DLD1 (cell line): ENCODE measurements at regions not wholly inside any gene's neighbourhood (a gene's known extent, or its start where the extent isn't known, plus 50 kb on each side); places are given as distances from the start of the nearest gene placed in this dataset.

Experiments
- in situ Hi-C: cut with HindIII; loops from 2 replicates; pipeline ENCODE4 v1.10.0; 2017; ENCODE audit warnings: low sequenced_read_pairs

DNA sequence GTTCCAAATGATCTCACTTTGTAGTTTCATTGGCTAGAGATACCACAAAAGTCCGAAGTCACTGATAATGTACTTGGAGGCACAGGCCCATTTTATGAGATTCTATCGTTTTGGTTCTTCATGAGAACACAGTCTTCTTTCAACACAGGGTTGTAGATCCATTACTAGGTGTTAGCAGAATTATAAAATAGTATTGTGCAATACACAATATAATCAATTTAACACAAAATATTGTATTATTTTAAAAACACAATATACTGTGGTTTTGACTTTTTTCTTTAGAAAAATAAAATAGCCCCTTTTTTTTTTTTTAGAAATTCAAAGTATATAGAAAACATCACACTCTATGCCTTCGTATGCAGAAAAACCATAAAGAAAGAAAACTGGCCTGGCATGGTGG is 138.6 kb upstream of the TSC22D2 start:
- in situ Hi-C loops, result no loop called here

DNA sequence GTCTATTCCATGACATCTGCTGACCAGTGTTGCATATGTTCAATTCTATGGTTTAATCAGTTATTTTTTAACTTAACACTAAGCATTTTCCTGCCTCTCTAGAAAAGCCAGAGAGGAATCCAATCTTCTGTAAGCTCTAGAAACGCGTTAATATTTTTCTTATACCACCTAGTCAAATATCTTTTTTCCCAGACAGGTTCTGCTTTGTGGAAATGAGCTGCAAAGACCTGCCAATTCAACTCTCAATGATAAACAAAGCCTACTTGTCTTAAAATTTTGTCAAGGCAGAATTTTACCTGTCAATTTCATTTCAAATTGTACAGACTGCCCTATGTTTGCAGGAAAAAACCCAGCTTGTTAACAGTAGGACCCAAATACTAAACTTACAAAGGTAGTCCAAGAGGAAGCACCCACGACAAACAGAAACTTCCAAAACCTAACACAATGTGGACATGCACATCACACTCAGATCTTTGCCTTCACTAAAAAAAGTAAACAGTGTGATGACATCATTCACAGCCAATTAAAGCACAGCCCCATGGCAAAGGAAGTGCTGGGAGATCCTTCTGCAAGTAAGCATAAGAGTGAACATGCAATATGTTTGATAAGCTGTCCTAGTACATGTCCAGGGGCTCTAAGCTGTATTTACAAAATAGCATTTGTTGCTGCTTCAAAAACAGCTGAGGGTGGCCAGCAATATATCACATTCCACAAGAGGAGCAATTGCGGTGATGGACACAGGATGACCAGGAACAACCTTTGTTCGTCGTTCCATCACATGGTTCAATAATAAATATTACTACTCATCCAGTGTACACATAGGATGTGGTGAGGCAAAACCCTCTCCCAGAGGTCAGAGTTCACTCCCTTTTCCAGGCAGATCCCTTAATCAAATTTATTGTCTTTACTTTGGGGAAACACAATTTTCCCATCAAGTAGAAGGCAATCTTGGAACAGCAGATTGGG is 139.4 kb upstream of the TSC22D2 start:
- in situ Hi-C loops, result no loop called here

DNA sequence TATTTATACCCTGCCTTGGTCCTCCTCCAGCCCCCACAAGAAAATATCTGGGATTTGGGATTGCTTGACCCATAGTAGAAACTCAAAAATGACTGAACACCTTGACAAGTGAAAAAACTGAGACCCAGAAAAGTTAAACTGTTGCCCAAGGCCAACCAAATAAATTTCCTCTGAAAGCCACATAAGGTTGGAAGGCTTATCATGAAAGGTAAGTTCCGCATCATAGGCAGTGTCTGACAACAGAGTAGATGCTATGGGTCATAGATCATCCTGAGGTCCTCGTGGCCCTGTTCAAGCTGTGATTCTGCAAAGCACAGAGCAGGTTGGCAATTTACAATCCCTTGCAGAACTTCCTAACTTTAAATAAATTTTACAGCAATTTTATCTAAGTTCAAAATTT is 140.8 kb upstream of the TSC22D2 start:
- in situ Hi-C loops, result no loop called here

DNA sequence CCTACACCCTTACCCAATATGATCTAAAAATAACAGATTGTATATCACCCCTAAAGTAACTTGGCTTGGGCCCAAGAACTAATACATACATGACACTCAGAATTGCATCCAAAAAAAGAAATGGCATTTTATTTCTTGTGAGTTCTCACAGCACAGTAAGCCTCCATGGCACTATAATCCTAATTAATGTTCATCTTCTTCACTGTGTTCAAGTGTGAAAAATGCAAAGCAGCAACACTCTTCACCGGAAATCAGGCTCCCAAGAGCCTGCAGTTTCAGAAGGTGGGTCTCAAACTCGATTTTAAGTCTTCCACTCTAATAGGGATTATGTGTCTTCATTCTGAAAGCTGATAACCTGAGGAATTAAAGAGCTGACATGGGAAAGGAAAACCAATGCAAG is 142.8 kb upstream of the TSC22D2 start:
- in situ Hi-C loops, result no loop called here

DNA sequence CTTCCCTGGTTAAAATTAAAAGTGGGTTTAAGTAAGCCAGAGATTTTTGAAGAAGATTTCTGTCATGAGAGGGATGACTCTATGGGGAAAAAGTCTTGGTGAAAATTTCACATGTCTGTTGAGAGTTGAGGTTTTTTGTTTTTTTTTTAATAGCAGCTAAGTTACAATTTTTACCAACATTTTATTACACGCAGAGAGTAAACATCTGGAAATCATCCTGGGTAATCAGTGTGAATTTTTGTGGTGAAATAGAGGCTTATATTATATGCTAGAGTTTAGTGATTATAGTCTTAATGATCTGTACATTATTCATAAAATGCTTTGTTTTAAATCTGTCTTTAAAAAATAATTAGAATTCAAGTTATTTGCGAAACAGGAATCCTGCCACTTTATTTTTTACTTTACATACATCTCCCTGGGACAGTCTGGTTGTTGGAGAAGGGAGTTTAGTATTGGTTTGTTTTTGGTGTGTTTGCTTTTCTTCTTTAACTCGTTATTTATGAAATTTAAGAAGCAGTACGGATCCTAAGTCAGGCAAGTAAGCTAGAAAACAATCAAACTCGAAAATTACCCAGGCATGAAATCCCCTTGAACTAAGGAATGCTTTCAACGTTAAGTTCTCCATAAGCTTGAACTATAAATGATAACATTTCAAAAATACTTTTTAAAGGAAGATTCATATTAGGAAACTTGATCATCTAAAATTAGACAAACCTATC is 143.4 kb upstream of the TSC22D2 start:
- in situ Hi-C loops, result no loop called here

DNA sequence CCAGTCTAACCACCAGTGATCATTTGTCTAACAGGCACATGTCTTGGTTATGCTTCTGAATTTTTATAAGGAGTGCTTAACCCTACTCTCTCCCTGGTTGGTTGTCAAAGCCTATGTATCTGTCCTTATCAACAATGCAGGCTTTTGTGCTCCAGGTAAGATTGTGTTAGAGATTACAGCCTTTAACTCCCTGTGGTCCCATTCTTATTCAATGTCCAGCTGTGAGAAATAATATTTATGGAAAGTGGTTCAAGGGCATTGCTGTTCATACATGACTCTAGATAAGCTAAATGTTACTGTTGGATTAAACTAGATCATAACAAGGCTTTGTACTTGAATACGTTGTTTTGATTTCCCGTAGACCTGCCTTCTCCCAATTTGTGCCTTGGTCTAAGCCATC is 146.1 kb upstream of the TSC22D2 start:
- in situ Hi-C loops, result no loop called here

DNA sequence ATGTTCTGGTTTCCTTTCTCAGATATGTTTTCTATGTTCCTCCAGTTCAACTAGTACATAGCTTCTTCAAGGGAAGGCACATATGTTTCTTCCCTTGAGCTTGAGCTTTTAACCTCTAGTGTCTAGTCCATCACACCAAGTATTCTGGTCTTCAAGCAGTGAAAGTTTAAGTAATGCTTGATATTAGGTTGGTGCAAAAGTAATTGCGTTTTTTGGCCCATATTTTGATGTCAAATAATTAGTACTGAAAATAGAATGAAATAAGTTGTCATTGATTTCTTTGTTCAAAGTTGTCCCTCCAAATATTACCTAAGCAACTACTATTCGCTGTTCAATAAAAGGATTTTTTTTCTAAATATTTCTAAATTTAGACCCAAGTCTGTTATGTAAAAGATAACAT is 146.7 kb upstream of the TSC22D2 start:
- in situ Hi-C loops, result no loop called here

DNA sequence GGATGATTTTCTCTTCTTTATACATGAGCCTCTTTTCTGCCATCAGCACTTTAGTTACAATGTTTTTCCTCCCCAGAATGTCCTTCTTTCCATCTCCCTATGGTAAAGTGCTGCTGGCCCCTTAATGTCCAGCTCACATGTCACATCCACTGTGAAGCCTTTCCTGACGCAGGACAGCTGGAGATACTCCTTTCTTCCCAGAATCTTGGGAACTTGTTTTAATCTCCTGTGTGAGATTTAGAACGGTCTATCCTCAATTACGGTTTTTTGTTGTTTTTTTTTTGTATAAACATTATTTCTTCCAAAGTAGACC is 147.7 kb upstream of the TSC22D2 start:
- in situ Hi-C loops, result no loop called here

DNA sequence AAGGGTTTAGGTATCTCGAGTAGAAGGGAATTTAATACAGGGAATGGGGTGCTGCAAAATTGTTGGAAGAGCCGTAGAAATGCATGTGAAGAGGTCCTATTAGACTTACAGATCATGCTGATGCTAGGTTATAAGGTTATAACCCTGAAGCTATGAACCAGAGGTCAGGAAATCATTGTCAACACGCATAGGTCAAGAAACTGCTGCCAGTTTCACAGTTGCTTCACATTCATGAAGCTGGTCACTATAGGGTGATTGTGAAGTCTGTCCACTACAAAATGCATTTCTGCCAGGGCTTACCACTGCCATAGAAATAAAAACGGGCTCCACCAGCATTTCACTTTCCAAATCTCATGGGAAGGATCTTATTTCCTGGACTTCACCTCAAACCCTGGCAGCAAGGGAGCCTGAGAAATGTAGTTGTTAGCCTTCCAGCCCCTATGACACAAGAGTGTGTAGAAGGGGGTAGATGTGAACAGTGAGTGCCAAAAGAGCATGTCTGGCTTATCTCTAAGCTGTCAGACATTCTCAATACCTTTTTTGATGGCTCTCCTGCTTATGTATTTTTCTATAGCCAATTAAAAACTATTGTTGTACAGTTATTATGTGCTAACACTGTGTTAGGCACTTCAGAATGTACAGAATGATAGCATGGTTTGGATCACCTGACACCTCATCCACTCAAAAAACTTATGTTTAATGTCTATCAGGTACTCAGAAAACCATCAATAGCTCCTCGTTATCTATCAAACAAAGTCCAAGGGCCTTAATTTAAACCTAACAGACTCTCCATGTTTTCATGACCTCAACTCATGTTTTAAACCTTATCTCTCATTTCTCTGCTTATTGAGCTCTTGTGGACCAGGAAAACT is 148.3 kb upstream of the TSC22D2 start:
- in situ Hi-C loops, result no loop called here

DNA sequence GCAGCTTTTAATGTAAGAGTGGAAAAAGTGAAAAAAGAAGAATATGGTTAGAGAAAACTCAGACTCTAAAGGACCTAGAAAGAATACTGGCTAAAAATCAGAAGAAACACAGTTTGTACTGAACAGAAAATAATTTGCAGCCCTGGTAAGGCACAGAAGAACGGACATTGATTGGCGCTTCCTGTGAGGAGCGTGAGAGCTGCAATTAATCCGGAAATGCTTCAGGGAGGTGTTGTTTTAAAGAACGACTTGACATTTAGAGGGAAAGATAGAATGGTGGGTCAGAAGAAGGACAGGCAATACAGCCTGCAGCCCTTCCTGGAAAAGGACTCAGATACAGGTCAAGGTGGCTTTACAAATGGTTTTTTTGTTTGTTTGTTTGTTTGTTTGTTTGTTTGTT is 151.3 kb upstream of the TSC22D2 start:
- in situ Hi-C loops, result no loop called here

DNA sequence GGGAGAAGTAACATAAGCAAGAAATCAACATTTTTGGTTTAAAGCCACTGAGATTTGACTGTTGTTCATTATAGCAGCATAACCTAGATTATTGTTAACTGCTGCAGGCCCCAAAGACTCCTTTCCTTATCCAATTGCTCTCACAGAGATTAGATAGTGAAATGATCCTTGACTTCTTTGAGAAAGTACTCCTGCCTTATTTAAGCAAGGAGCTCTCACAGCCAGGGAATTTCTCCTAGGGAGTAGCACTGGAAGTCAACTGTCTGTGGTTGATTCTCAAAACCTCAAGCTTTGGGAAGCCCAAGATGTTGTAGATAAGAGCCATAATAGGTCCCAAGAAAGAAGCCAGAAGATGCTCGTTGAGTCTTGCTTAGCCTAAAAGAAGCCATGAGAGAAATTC is 151.8 kb upstream of the TSC22D2 start:
- in situ Hi-C loops, result no loop called here

DNA sequence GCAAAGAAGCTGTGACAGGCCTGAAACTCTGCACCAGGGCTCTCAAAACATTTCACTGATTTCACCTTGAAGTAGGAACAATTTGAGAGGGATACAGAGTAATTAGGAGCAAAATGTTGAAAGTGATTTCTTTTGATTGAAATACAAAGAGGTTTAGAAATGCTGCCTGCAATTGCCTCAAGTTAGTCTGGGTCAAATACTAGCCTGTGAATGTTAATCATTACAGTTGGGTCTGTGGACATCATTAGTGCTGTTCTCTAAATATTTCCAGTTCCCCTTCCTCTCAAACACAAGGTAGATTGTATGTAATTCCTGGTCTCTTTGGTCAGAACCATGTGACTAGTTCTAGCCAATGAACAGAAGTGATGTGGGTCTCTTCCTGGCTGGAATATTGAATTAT is 152.3 kb upstream of the TSC22D2 start:
- in situ Hi-C loops, result no loop called here

DNA sequence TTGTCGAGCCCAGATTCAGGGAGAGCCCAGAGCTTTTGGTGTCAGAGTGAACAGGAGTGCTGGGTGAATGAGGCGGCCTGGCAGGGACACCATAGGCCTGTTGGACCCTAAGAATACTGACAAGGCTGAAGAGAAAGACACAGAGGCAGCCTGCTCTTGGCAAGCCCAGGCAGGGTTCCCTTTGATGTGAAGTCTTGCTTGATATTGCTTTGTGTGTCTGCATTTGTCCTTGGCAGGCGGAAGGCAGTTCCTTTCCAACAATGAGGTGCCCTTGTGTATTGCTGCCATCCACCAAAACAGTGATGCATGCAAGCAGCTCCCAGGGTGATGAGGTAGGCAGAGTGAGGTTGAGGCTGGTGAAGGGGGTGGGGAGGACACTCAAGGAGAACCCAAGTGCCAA is 152.7 kb upstream of the TSC22D2 start:
- in situ Hi-C loops, result no loop called here

DNA sequence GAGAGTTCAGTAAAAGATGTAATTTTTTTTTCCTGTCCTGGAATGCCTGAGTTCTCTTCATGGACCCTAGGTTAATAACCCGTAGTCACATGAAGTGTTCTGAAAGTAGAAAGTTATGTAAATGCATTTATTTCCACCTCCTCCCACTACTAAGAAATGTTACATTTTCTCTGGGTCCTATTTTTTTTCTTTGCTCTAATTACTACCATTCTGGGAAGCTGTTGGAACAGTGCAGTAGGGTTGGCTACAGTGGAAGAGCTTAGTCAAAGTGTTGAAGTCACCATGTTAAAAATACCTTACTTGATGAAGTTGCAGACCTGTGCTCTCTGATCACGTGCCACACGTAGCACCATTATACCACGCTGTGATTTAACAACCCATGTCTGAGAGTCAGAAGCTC is 153.8 kb upstream of the TSC22D2 start:
- in situ Hi-C loops, result no loop called here

DNA sequence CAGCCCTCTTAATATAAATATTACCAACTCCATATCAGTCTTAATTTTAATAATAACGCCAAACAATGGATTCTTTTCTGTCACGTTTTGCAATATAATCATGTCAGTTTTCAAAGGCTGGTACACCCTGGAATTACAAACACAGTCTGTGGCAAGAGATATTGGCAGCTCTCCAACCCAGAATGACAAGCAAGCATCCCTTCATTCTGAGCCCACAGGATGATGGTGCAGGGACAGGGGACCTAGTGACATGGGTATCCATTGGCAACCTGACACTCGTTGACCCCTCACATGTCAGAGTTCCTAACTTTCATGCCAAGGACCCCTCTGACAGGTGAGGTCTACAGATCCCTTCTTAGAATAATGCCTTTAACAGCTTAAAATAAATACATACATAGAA is 154.5 kb upstream of the TSC22D2 start:
- in situ Hi-C loops, result no loop called here

DNA sequence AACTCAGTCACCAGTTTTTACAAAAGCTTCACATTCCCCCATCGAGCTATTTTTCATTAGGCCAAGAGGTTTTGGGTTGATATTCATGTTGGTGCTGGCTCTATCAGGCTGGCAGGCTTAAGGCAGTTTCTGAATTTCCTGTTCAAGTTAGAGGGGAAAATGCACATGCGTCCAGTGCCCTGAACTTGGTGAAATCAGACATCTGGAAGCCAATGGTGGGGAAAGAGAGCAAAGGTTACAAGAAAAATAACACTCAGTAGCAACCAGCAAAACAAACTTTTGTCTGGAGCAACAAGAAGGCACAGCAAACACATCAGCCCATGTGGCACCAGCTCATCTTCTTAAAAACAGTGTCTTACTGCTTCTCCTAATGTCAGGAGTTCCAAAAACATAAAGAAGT is 155.6 kb upstream of the TSC22D2 start:
- in situ Hi-C loops, result no loop called here

DNA sequence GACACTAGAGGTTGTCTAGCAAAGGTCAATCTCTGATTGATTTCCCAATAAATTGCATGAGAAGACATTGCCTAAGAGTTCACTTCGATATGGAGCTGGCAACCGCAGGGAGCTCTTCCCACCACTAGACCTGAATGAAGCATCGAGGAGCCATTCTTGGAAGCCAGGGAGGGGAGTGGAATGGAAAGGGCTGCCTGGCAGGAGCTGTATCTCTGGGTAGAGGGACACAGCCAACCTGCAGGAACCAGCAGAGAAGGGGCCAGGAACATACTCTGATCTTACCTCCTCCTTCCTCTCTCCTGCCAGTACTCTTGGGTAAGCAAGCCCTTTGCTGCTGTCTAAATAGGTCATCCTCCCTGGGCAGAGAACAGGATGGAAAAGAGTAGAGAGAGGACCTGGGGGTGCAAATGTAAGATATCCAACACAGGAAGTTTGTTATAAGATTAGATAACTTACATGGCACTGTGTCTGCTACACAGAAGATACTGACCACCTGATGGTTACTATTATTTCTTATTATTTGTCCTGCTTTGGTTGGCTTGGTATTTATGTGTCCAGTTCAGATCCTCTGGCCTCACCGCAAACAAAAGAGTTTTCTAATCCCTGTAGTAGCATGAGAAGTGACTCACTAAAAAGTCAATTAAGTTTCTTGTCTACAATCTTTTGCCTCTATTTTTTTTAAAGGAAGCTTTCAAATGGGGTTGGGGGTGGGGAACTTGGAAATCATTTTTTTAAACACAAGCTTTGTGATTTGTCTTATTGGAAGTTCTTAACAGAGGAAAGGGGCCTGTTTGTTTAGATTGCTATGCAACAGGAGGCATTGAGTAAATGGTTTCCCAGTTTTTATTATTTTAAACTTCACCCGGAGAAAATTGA is 156.7 kb upstream of the TSC22D2 start:
- in situ Hi-C loops, result no loop called here

DNA sequence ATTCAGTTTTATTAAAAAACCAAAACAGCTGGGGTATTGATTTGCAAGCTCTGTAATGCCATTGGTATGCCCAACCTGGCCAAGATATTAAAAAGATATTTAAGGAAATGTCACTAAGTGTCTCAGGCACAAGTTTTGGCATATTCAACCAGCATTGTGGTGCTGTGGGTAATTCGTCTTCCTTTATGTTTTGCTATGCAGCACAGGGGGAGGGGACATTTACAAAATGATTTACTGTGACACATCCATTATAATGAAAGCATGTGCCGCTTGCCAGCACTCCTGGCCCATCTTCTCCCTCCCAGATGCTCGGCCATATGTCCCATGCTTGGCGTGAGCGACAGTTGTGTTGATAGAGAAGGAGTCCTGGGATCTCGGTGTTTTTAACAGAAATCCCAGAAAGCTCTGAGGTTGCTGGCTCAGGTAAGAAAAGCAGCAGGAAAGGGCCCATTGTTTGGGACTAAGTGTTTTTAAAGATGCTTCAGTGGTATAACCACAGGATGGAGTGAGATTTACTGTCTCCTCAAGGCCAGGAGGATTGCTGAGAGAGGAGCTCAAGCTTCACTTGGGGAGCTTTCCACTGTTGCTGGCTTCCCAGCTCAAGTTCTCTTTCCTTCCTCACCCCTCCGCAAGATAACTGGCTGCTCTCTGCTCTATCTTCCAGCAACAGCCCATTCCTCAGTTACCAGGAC is 158.2 kb upstream of the TSC22D2 start:
- in situ Hi-C loops, result loop anchor here (25.0 kb wide), 1 partner anchor 237 kb away; no protein-coding TSS in a partner anchor

DNA sequence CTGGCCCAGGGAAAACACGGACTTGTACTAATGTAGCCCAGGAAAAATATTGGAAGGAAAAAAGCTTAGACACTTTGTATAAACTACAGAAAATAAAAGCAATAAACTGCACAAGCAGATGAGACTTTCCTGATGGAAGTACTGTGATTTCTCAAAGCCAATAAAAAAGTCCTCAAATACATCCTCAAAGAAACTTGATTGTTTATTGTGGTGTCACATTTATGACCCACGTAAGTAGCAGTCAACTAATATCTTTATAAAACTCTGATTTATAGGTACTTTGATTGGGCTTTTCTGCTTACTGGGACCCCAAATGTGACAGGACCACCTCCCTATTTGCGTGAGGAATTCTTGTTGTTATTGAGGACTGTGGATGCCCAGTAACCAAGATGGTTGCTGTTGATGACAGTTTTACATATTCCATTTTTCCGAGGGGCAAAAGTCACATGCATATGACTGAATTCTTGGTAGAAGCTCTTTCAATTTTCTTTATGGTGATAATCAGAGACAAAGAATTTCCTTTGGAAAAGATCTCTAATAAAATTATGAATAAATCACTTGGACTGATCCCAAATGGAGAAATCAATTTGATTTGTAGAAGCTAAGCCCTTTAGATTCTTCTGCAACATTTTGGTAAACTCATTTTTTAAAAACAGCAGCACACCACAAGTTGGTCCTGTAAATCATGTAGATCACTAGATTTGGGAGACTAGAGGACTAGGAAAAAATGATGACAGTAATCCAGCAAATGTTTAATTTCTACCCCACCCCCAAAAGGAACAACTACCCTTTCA is 159.0 kb upstream of the TSC22D2 start:
- in situ Hi-C loops, result loop anchor here (25.0 kb wide), 1 partner anchor 238 kb away; no protein-coding TSS in a partner anchor
